SK-N-SH (cell line): ENCODE measurements at regions not wholly inside any gene's neighbourhood (a gene's known extent, or its start where the extent isn't known, plus 50 kb on each side); places are given as distances from the start of the nearest gene placed in this dataset.

ENCODE experiments used
- CTCF ChIA-PET: fragments of 300-600, 350-600 bp; formaldehyde crosslinking; extraction: SDS; loops from one replicate; lab custom pipeline; 2021; lab: Yijun Ruan, JAX
- POLR2A ChIA-PET: fragments of 350-600 bp; sonication (Branson Sonifier 250); formaldehyde crosslinking; extraction: SDS; loops from one replicate; lab custom pipeline; 2020; ENCODE audit warnings: antibody characterized with exemption, inconsistent platforms; lab: Yijun Ruan, JAX
- DNase-seq: peaks from one replicate; pipeline ENCODE4 v3.0.0; 2012
- H2AFZ ChIP-seq: fragments of 200-600 bp; sonication (generic); 2 replicates; pipeline ENCODE4 v1.8.1; 2016; ENCODE audit warnings: antibody characterized with exemption, mild to moderate bottlenecking, low read depth
- H3F3A ChIP-seq: fragments of 200-600 bp; sonication (generic); replicated peaks from 2 replicates; pipeline ENCODE3; 2016; ENCODE audit warnings: antibody characterized with exemption, mild to moderate bottlenecking; ENCODE audit not compliant: insufficient read depth
- H3K27ac ChIP-seq, 2 experiments: fragments of 200-500 bp in 1 of 2; fragments of 200-600 bp in 1 of 2; sonication (Bioruptor generic) in 1 of 2; sonication (generic), shearing (Covaris generic) in 1 of 2; 2 replicates each; pipeline versions ENCODE4 v1.5.1 to v1.6.1; 2014 to 2016; ENCODE audit warnings: low read depth in 2 of 2, inconsistent platforms in 1 of 2, low read length in 1 of 2, mild to moderate bottlenecking in 1 of 2, mixed read lengths in 1 of 2
- H3K27me3 ChIP-seq: fragments of 200-600 bp; sonication (generic), shearing (Covaris generic); 2 replicates; pipeline ENCODE4 v1.6.1; 2016; ENCODE audit warnings: mixed run types; ENCODE audit not compliant: insufficient read depth
- H3K36me3 ChIP-seq, 2 experiments: fragments of 200-500 bp in 1 of 2; fragments of 200-600 bp in 1 of 2; sonication (Bioruptor generic) in 1 of 2; sonication (generic) in 1 of 2; replicated peaks in 1 of 2; 2 replicates each; pipeline versions ENCODE3 to v1.5.1; 2014 to 2016; ENCODE audit warnings: low read length in 1 of 2, mild to moderate bottlenecking in 1 of 2; ENCODE audit not compliant: insufficient read depth in 2 of 2, control insufficient read depth in 1 of 2
- H3K4me1 ChIP-seq, 2 experiments: fragments of 200-500 bp in 1 of 2; fragments of 200-600 bp in 1 of 2; sonication (Bioruptor generic) in 1 of 2; sonication (generic), shearing (Covaris generic) in 1 of 2; 2 replicates each; pipeline versions ENCODE4 v1.5.1 to v1.6.1; 2014 to 2016; ENCODE audit warnings: low read depth in 1 of 2, low read length in 1 of 2, mixed run types in 1 of 2; ENCODE audit not compliant: insufficient read depth in 2 of 2, control insufficient read depth in 1 of 2
- H3K4me2 ChIP-seq: fragments of 200-600 bp; sonication (generic), shearing (Covaris generic); 2 replicates; pipeline ENCODE4 v1.6.1; 2017; ENCODE audit warnings: mixed run types
- H3K4me3 ChIP-seq, 2 experiments: fragments of 200-500 bp in 1 of 2; fragments of 200-600 bp in 1 of 2; sonication (Bioruptor generic) in 1 of 2; sonication (generic), shearing (Covaris generic) in 1 of 2; 2 replicates each; pipeline versions ENCODE4 v1.5.1 to v1.8.1; 2014 to 2016; ENCODE audit warnings: low read depth in 2 of 2, inconsistent platforms in 1 of 2, low read length in 1 of 2, mild to moderate bottlenecking in 1 of 2, mixed read lengths in 1 of 2, moderate library complexity in 1 of 2
- H3K79me2 ChIP-seq: fragments of 200-600 bp; sonication (generic); 2 replicates; pipeline ENCODE4 v1.8.1; 2017; ENCODE audit warnings: mild to moderate bottlenecking; ENCODE audit not compliant: insufficient read depth
- H3K9ac ChIP-seq: fragments of 200-600 bp; sonication (generic); 2 replicates; pipeline ENCODE4 v1.6.1; 2017; ENCODE audit warnings: mixed run types
- H3K9me2 ChIP-seq: fragments of 200-600 bp; sonication (generic); 2 replicates; pipeline ENCODE4 v1.6.1; 2017; ENCODE audit warnings: mixed run types
- H3K9me3 ChIP-seq: fragments of 200-600 bp; sonication (generic); 2 replicates; pipeline ENCODE4 v1.6.1; 2017; ENCODE audit warnings: mixed run types, mild to moderate bottlenecking, moderate library complexity
- H4K20me1 ChIP-seq: fragments of 200-600 bp; sonication (generic); 2 replicates; pipeline ENCODE4 v1.6.1; 2017; ENCODE audit warnings: mild to moderate bottlenecking, mixed run types; ENCODE audit not compliant: insufficient read depth
- CTCF ChIP-seq: fragments of 200-600 bp; sonication (generic); IDR thresholded peaks from 2 replicates; pipeline ENCODE4 v1.6.1; 2017; ENCODE audit warnings: antibody characterized with exemption, mild to moderate bottlenecking, moderate library complexity
- EZH2phosphoT487 ChIP-seq: fragments of 200-600 bp; sonication (generic); IDR thresholded peaks from 2 replicates; pipeline ENCODE4 v1.6.1; 2017; ENCODE audit warnings: low read depth, mixed run types, mild to moderate bottlenecking, antibody characterized with exemption, moderate library complexity, borderline replicate concordance
- FOSL2 ChIP-seq: IDR thresholded peaks from 2 replicates; pipeline ENCODE4 v1.4.0; 2012; ENCODE audit warnings: low read depth, mild to moderate bottlenecking, moderate library complexity, borderline replicate concordance
- FOXM1 ChIP-seq: IDR thresholded peaks from 2 replicates; pipeline ENCODE4 v1.4.0; 2012; ENCODE audit warnings: low read depth, mild to moderate bottlenecking
- GABPA ChIP-seq: IDR thresholded peaks from 2 replicates; pipeline ENCODE4 v1.4.0; 2012; ENCODE audit warnings: low read depth, mild to moderate bottlenecking
- GATA2 ChIP-seq: sonication (generic); formaldehyde crosslinking; IDR thresholded peaks from 2 replicates; pipeline ENCODE4 v1.5.0; 2020; ENCODE audit warnings: mild to moderate bottlenecking, missing genetic modification reagents
- JUND ChIP-seq: IDR thresholded peaks from 2 replicates; pipeline ENCODE4 v1.4.0; 2012
- MAX ChIP-seq: IDR thresholded peaks from 2 replicates; pipeline ENCODE4 v1.4.0; 2012; ENCODE audit warnings: low read depth
- MEF2A ChIP-seq: IDR thresholded peaks from 2 replicates; pipeline ENCODE4 v1.4.0; 2012; ENCODE audit warnings: low read depth, borderline replicate concordance
- MXI1 ChIP-seq: IDR thresholded peaks from 2 replicates; pipeline ENCODE4 v1.6.1; 2012; ENCODE audit warnings: mild to moderate bottlenecking, low read depth, low read length, improper control_type of control experiment
- RCOR1 ChIP-seq: fragments of 150-350 bp; IDR thresholded peaks from 2 replicates; pipeline ENCODE4 v1.6.1; 2017; ENCODE audit warnings: antibody characterized with exemption, low read length
- REST ChIP-seq: IDR thresholded peaks from 2 replicates; pipeline ENCODE4 v1.6.1; 2012; ENCODE audit warnings: mild to moderate bottlenecking, low read depth, low read length, moderate library complexity
- SIN3A ChIP-seq: IDR thresholded peaks from 2 replicates; pipeline ENCODE4 v1.6.1; 2012; ENCODE audit warnings: low read depth, mild to moderate bottlenecking, low read length, moderate library complexity, borderline replicate concordance
- TCF12 ChIP-seq: IDR thresholded peaks from 2 replicates; pipeline ENCODE4 v1.4.0; 2012
- TEAD4 ChIP-seq: IDR thresholded peaks from 2 replicates; pipeline ENCODE4 v1.4.0; 2012; ENCODE audit warnings: mild to moderate bottlenecking, borderline replicate concordance; ENCODE audit not compliant: insufficient read depth
- YY1 ChIP-seq: IDR thresholded peaks from 2 replicates; pipeline ENCODE4 v1.4.0; 2012; ENCODE audit warnings: low read depth, mild to moderate bottlenecking
- whole genome bisulfite sequencing: methylation state at CpG from one replicate; pipeline ENCODE4 v1.1.6; 2017; ENCODE audit warnings: low lambda C conversion rate; 5-methylcytosine and 5-hydroxymethylcytosine counted together
- TF ChIP-seq, protein P1 (sequence below): fragments of 150-350 bp; IDR thresholded peaks from 2 replicates; pipeline ENCODE4 v1.6.1; 2016; ENCODE audit warnings: mild to moderate bottlenecking, low read depth, low read length

- CTCF ChIA-PET = no interaction called here
- POLR2A ChIA-PET = no interaction called here
These were observed 1242.4 kb upstream of the ADGRL4 start for GRCh38 chr1:80248886-80249285.

DNA sequence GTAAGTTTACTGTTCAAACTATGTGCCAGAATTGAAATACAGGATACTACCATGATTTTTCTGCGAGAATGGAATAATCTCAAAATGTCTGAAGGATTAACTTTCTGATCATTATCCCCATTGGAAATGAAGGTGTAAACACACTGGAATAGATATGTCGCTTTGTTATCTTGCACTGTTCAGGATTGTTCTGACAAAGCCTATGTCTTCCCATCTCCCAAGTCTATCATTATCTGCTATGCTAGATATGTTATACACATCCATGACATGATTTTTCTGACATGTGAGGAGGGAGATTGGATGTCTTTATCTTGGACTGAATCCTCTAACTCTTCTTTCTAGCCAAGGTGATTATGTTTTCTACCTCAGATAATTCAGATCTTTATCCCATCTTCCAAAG lies 1239.3 kb upstream of the ADGRL4 start:
- Histone ChIP-seq H3K27me3 (no peaks in the 10 kb centered on the region), H3K79me2 (no peaks in the 10 kb centered on the region), H3F3A (no peaks in the 10 kb centered on the region), H2AFZ (no peak overlapping the region), H3K4me3 (no peak overlapping the region), H3K4me2 (no peak overlapping the region), H3K9me3 (no peaks in the 10 kb centered on the region), H3K9ac (no peak overlapping the region), H4K20me1 (no peaks in the 10 kb centered on the region), H3K27ac (no peak overlapping the region), H3K9me2 (no peaks in the 10 kb centered on the region), H3K36me3 (no peaks in the 10 kb centered on the region), H3K4me1 (no peaks in the 10 kb centered on the region)
- no peak for TF ChIP-seq GABPA
- 50% methylated on average over 2 of the region's 2 CpGs for WGBS
- ChIA-PET POLR2A (no interaction called here), CTCF (interaction anchor here (1.3 kb wide), 1 partner anchor 26 kb away, joined by 3 read pairs; no protein-coding TSS in a partner anchor)
- DNase-seq = no peak

More at GRCh38 chr1:80248886-80249285, 1242.4 kb upstream of the ADGRL4 start:
- Histone ChIP-seq H3K36me3 (no peaks in the 10 kb centered on the region), H2AFZ (no peak overlapping the region), H3K9ac (no peak overlapping the region), H3K79me2 (no peaks in the 10 kb centered on the region), H3K4me1 (no peaks in the 10 kb centered on the region; a peak in 1 of 4 replicates), H3F3A (no peaks in the 10 kb centered on the region), H3K9me2 (no peaks in the 10 kb centered on the region), H4K20me1 (no peaks in the 10 kb centered on the region), H3K27ac (no peak overlapping the region), H3K4me2 (no peak overlapping the region), H3K9me3 (no peaks in the 10 kb centered on the region), H3K4me3 (no peak overlapping the region), H3K27me3 (no peaks in the 10 kb centered on the region)
- TF ChIP-seq FOXM1 (no peak), MAX (no peak), MEF2A (no peak), RCOR1 (no peak)
- DNase-seq = no peak

DNA sequence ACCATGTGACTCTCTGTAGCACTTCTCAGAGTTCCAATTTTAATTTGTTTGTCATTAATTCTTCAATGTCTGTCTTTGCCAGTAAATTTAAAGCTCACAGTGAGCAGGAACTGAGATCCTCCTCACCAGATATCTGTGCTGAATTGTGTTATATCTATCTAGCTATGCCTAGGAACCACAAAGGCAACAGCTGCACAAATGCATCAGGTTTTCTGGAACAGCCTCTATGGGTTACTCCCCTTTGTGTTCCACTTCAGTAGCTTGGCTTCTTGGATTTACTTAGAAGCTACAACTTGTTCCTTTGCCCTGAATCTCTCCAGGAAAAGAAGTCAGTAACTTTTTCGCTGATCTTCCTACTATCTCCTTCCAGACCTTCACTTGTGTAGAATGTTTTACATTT lies 1237.8 kb upstream of the ADGRL4 start:
- Histone ChIP-seq H3K9ac (no peak overlapping the region), H3K4me1 (no peaks in the 10 kb centered on the region), H3K27ac (no peak overlapping the region), H4K20me1 (no peaks in the 10 kb centered on the region), H3F3A (no peaks in the 10 kb centered on the region), H3K9me2 (no peaks in the 10 kb centered on the region), H3K79me2 (no peaks in the 10 kb centered on the region), H3K4me3 (no peak overlapping the region), H2AFZ (no peak overlapping the region), H3K27me3 (no peaks in the 10 kb centered on the region), H3K36me3 (no peaks in the 10 kb centered on the region), H3K9me3 (no peaks in the 10 kb centered on the region), H3K4me2 (no peak overlapping the region)
- DNase-seq = no peak
- CTCF ChIA-PET = no interaction called here
- POLR2A ChIA-PET = no interaction called here
- 68% methylated on average over 1 of the region's 1 CpG for WGBS
- TF ChIP-seq TCF12 = no peak
- no peak for TF ChIP-seq SIN3A
- TF ChIP-seq EZH2phosphoT487 = no peak
- TF ChIP-seq YY1 = no peak
- TF ChIP-seq JUND = no peak
- TF ChIP-seq GATA2 (CRISPR knock-in tag) = no peak
- no peak for TF ChIP-seq TEAD4
- TF ChIP-seq MXI1 = no peak
- no peak for TF ChIP-seq MAX
- TF ChIP-seq GABPA = no peak
- TF ChIP-seq, protein P1, sequence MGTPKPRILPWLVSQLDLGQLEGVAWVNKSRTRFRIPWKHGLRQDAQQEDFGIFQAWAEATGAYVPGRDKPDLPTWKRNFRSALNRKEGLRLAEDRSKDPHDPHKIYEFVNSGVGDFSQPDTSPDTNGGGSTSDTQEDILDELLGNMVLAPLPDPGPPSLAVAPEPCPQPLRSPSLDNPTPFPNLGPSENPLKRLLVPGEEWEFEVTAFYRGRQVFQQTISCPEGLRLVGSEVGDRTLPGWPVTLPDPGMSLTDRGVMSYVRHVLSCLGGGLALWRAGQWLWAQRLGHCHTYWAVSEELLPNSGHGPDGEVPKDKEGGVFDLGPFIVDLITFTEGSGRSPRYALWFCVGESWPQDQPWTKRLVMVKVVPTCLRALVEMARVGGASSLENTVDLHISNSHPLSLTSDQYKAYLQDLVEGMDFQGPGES = no peak
- TF ChIP-seq REST = no peak
- no peak for TF ChIP-seq FOSL2
- no peak for TF ChIP-seq CTCF
